Caco-2 (cell line): ENCODE measurements at regions not wholly inside any gene's neighbourhood (a gene's known extent, or its start where the extent isn't known, plus 50 kb on each side); places are given as distances from the start of the nearest gene placed in this dataset.

Experiments used
- BruUV-seq: library from RNA; stranded (reverse); fragments of 400-500 nt; replicated peaks from 2 replicates; lab custom pipeline; 2021; lab: Mats Ljungman, UMichigan
- CTCF ChIA-PET: fragments of 300-600 bp; sonication (Branson Sonifier 250); formaldehyde crosslinking; loops from one replicate; lab custom pipeline; 2022; ENCODE audit warnings: antibody characterized with exemption; lab: Charles Lee
- POLR2A ChIA-PET: fragments of 300-600 bp; sonication (Branson Sonifier 250); formaldehyde crosslinking; loops from one replicate; lab custom pipeline; 2022; ENCODE audit warnings: antibody characterized with exemption; lab: Charles Lee
- DNase-seq, 2 experiments: peaks; one replicate each; pipeline versions ENCODE4 v3.0.0 to v3.0.0-alpha.2; 2020 to 2022
- H3K27me3 ChIP-seq: replicated peaks from 2 replicates; pipeline ENCODE4 v1.6.0; 2011; ENCODE audit warnings: low read length; ENCODE audit not compliant: control insufficient read depth, insufficient read depth
- H3K36me3 ChIP-seq: 2 replicates; pipeline ENCODE4 v1.5.1; 2011; ENCODE audit warnings: low read length; ENCODE audit not compliant: control insufficient read depth, insufficient read depth
- H3K4me1 ChIP-seq: fragments of 250-450 bp; sonication (Bioruptor Pico); 2 replicates; pipeline ENCODE4 v1.5.1; 2020; ENCODE audit warnings: mild to moderate bottlenecking
- H3K4me3 ChIP-seq: 2 replicates; pipeline ENCODE4 v1.5.1; 2011; ENCODE audit warnings: low read depth, mild to moderate bottlenecking, control low read depth, low read length
- H3K9me3 ChIP-seq: fragments of 250-450 bp; sonication (Bioruptor Pico); 2 replicates; pipeline ENCODE4 v1.5.1; 2020; ENCODE audit warnings: mild to moderate bottlenecking, moderate library complexity
- H3K27ac Mint-ChIP-seq: one replicate; pipeline ENCODE4 v1.8.0; 2022; ENCODE audit warnings: mixed read lengths; ENCODE audit not compliant: unreplicated experiment
- H3K27me3 Mint-ChIP-seq: one replicate; pipeline ENCODE4 v1.8.0; 2022; ENCODE audit warnings: mixed read lengths; ENCODE audit not compliant: insufficient read depth, unreplicated experiment
- H3K36me3 Mint-ChIP-seq: one replicate; pipeline ENCODE4 v1.8.0; 2022; ENCODE audit warnings: mild to moderate bottlenecking, mixed read lengths; ENCODE audit not compliant: insufficient read depth, unreplicated experiment
- H3K4me1 Mint-ChIP-seq: one replicate; pipeline ENCODE4 v1.8.0; 2022; ENCODE audit warnings: low read depth, mixed read lengths; ENCODE audit not compliant: unreplicated experiment
- H3K4me3 Mint-ChIP-seq: one replicate; pipeline ENCODE4 v1.8.0; 2022; ENCODE audit warnings: mild to moderate bottlenecking, moderate library complexity, mixed read lengths; ENCODE audit not compliant: unreplicated experiment
- H3K9me3 Mint-ChIP-seq: one replicate; pipeline ENCODE4 v1.8.0; 2022; ENCODE audit warnings: mixed read lengths; ENCODE audit not compliant: unreplicated experiment
- intact Hi-C: fragments of 100-400 bp; cut with micrococcal nuclease; formaldehyde crosslinking; loops from one replicate; pipeline ENCODE4 v1.10.0; 2022; ENCODE audit not compliant: unreplicated experiment
- TF ChIP-seq, protein P1 (sequence below), 2 experiments: fragments of 200-600 bp in 1 of 2; IDR thresholded peaks; 1 replicate in 1 of 2; 2 replicates in 1 of 2; pipeline versions ENCODE4 v1.5.1 to v1.8.0; 2011 to 2022; ENCODE audit warnings: antibody characterized with exemption in 1 of 2, control low read depth in 1 of 2, inconsistent platforms in 1 of 2, low read depth in 1 of 2, low read length in 1 of 2, mild to moderate bottlenecking in 1 of 2, moderate library complexity in 1 of 2; ENCODE audit not compliant: insufficient read depth in 1 of 2, severe bottlenecking in 1 of 2, unreplicated experiment in 1 of 2

DNA sequence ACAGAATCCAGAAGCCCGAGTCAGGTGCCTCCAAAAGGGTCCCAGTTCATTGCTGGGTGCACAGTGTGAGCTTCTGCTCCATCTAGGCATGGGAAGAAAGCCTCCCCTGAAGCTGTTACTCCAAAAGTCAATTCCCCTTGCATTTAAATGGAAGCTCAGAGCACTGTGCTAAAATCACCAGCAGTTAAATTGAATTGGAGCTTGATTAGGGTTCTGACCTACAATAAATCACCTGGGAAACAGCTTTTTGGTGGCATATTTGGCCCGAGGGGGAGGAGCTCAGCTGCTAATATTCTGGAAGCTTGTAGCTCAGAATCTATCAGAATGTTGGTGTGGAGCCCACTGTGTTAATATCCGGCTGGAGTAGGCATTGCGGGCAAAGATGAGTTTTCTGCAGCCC is 87.1 kb upstream of the RGMA start:
- Mint-ChIP-seq H3K4me3 (no peak overlapping the region), H3K36me3 (no peaks in the 10 kb centered on the region), H3K27me3 (peaks cover 4% of the 10 kb centered on the region), H3K27ac (no peak overlapping the region), H3K9me3 (no peaks in the 10 kb centered on the region), H3K4me1 (no peaks in the 10 kb centered on the region)
- no TSS peak for BruUV-seq
- H3K27me3 ChIP-seq: no peaks in the 10 kb centered on the region; the same call in 1 of the 2 replicates
- no peaks in the 10 kb centered on the region for H3K9me3 ChIP-seq
- DNase-seq: no peak
- POLR2A ChIA-PET: no interaction called here
- TF ChIP-seq, protein P1, sequence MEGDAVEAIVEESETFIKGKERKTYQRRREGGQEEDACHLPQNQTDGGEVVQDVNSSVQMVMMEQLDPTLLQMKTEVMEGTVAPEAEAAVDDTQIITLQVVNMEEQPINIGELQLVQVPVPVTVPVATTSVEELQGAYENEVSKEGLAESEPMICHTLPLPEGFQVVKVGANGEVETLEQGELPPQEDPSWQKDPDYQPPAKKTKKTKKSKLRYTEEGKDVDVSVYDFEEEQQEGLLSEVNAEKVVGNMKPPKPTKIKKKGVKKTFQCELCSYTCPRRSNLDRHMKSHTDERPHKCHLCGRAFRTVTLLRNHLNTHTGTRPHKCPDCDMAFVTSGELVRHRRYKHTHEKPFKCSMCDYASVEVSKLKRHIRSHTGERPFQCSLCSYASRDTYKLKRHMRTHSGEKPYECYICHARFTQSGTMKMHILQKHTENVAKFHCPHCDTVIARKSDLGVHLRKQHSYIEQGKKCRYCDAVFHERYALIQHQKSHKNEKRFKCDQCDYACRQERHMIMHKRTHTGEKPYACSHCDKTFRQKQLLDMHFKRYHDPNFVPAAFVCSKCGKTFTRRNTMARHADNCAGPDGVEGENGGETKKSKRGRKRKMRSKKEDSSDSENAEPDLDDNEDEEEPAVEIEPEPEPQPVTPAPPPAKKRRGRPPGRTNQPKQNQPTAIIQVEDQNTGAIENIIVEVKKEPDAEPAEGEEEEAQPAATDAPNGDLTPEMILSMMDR (IDR thresholded peaks at IDR 0.05; ENCODE audit: insufficient read depth in 1 of 2, low read depth in 1 of 2, low read length in 1 of 2, severe bottlenecking in 1 of 2, unreplicated experiment in 1 of 2): no peak
- CTCF ChIA-PET: no interaction called here
- H3K4me3 ChIP-seq: no peak overlapping the region
- no peaks in the 10 kb centered on the region for H3K4me1 ChIP-seq
- intact Hi-C loops: no loop called here
- no peaks in the 10 kb centered on the region for H3K36me3 ChIP-seq

DNA sequence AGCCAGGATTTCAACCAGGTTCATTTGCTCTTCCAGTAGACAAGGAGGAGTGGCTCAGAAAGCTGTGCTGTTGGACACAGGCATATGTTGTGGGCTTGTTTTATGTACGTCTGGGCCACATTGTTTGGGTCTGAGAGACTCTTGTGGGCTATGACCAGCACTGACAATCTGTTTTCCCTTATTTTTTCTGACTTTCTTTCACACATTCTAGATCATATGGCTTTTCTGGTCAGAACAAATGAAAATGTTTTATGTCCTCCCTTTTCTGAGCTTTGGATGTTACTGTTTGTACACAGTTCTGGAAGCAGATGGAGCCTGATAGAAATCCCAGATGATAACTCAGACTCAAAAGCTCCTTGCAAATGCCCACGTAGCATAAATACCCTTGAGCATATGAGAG is 85.8 kb upstream of the RGMA start:
- H3K36me3 ChIP-seq: no peaks in the 10 kb centered on the region
- H3K9me3 ChIP-seq: no peaks in the 10 kb centered on the region
- no peak overlapping the region for H3K4me3 ChIP-seq
- Mint-ChIP-seq H3K4me3 (no peak overlapping the region), H3K9me3 (no peaks in the 10 kb centered on the region), H3K27me3 (peaks cover 4% of the 10 kb centered on the region), H3K27ac (no peak overlapping the region), H3K36me3 (no peaks in the 10 kb centered on the region), H3K4me1 (no peaks in the 10 kb centered on the region)
- intact Hi-C loops: no loop called here
- no TSS peak for BruUV-seq
- no peak for DNase-seq
- H3K27me3 ChIP-seq: no peaks in the 10 kb centered on the region
- TF ChIP-seq, protein P1 (IDR thresholded peaks at IDR 0.05; ENCODE audit: insufficient read depth in 1 of 2, low read depth in 1 of 2, low read length in 1 of 2, severe bottlenecking in 1 of 2, unreplicated experiment in 1 of 2): no peak
- ChIA-PET CTCF (no interaction called here), POLR2A (no interaction called here)
- H3K4me1 ChIP-seq: no peaks in the 10 kb centered on the region

- Histone ChIP-seq H3K27me3 (no peaks in the 10 kb centered on the region), H3K4me1 (no peaks in the 10 kb centered on the region), H3K36me3 (no peaks in the 10 kb centered on the region), H3K9me3 (no peaks in the 10 kb centered on the region), H3K4me3 (no peak overlapping the region)
- H3K36me3 Mint-ChIP-seq: no peaks in the 10 kb centered on the region
- intact Hi-C loops: no loop called here
- TF ChIP-seq, protein P1 (IDR thresholded peaks at IDR 0.05; ENCODE audit: insufficient read depth in 1 of 2, low read depth in 1 of 2, low read length in 1 of 2, severe bottlenecking in 1 of 2, unreplicated experiment in 1 of 2): no peak
- CTCF ChIA-PET: no interaction called here
- H3K9me3 Mint-ChIP-seq: no peaks in the 10 kb centered on the region
- DNase-seq: no peak
- H3K27ac Mint-ChIP-seq: no peak overlapping the region
- H3K4me1 Mint-ChIP-seq: no peaks in the 10 kb centered on the region
- POLR2A ChIA-PET: no interaction called here
- H3K4me3 Mint-ChIP-seq: no peak overlapping the region
- BruUV-seq: no TSS peak
- H3K27me3 Mint-ChIP-seq: peaks cover 6% of the 10 kb centered on the region
These were observed 84.4 kb upstream of the RGMA start for GRCh38 chr15:93173369-93173768.
